Erythroblast (primary cell): ENCODE measurements at regions not wholly inside any gene's neighbourhood (a gene's known extent, or its start where the extent isn't known, plus 50 kb on each side); places are given as distances from the start of the nearest gene placed in this dataset.

Experiments used
- GATA1 ChIP-seq: IDR thresholded peaks from 2 replicates; pipeline ENCODE4 v1.6.1; 2011; ENCODE audit warnings: low read depth, mild to moderate bottlenecking, control low read depth, low read length, moderate library complexity
- POLR2A ChIP-seq: IDR thresholded peaks from 2 replicates; pipeline ENCODE4 v1.6.1; 2011; ENCODE audit warnings: mild to moderate bottlenecking, low read length

- TF ChIP-seq POLR2A (no peak), GATA1 (no peak)
These were observed 301.2 kb upstream of the DIAPH2 start for GRCh38 chrX:96383428-96383827.
